ENCODE measurements at regions not wholly inside any gene's neighbourhood (a gene's known extent, or its start where the extent isn't known, plus 50 kb on each side); places are given as distances from the start of the nearest gene placed in this dataset.

DNA sequence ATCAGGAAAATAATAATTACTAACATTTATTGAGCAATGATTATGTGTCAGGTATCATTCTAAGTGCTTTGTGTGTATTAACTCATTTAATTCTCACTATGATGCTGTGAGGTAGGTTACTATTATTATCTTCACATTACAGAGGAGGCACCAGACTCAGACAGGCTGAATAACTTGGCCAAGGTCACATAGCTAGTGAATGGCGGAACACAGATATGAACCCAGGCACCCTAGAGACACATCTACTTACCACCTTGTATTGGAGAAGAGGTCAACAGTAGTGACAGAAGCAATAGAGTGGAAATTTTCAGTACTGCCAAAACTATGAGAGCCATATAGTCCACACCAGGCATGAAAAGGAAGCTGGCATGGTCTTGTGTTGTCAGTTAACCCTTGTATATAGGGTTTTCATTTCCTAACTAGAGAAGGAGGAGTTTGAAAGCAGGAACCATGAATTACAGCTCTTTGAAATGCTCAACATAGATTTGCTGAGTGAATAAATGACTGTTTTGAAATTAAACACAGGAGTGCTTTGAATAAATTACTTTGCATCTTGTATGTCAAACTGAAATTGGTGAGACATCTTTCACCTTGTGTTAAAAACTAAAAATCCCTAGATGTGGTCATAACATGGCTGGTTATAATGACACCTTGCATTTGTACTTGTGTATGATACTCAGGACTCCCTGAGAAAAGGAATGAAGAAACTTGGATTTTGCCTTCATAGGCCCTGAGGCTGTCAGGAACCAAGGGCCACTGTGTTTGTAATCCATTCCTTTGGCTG, 71.8 kb downstream of the RTL9 start:
- no peak for DNase-seq

DNA sequence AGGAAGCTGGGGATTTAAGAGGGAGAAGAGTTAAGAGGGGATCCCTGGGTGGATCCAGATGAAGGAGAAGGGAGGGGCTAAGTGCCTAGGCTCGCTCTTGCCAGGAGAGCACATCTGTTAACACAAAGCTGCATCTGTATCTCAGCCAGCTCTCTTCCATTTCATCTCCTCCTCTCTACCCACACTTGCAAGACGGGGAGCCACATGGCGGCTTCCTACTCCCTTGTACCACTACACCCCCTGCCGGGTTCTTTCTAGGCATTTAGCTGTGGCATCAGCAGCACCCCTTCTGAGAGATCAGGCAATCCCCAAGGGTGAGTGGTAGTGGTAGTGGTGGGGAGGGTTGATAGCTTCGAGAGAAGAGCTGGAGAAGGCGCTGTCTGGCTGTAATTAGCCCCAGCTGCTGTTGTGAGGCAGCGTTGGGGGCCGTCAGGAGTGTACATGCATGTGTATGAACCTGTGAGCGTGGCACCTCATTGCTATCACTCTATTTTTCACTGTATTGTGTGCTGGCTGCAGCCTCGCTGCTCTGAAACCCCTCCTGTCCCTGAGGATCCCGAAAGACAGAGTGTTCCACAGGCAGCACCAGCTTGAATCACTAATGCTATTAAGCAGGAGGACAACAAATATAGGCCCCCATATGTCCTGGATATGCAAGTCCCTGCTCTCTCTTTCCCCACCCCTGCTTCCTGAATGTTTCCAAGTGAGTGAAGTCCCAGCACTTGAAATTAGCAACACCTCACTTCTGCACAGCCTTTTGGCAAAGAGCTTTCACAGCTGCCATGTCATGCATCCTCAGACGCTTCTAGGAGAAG, 73.7 kb downstream of the RTL9 start:
- no peak for DNase-seq

DNA sequence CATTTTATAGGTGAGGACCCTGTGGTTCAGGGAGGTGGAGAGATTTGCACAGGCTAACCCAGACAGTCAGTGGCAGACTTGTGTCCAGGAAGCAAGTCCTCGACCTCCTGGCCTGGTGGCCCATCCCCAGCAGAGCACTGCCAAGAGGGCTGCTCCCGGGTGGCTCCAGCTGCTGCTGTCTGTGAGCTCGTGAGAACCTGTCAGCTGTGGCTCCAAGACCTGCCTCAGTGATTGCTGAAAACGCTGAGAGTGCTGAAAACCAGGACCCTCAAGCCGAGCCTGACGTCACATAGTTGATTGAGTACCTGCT, 74.2 kb downstream of the RTL9 start:
- no peak for DNase-seq

DNA sequence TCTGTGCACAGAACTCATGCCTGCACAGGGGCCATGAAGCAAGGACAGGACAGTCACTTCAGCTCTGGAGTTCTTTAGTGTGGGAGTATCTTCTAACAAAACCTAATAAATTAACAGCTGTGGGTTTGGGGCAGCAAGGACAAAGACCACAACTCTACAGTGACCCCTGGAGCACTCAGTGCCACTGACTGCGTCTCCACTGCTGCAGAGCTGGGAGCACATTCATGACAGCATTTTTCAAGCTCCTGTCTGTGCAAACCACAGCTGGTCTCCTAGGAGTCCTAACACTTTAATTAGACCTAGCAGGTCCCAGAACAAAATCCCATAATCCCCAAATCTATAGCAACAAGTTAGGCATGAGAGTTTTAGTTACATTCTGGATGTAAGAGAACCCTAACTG, 76.5 kb downstream of the RTL9 start:
- no peak for DNase-seq

DNA sequence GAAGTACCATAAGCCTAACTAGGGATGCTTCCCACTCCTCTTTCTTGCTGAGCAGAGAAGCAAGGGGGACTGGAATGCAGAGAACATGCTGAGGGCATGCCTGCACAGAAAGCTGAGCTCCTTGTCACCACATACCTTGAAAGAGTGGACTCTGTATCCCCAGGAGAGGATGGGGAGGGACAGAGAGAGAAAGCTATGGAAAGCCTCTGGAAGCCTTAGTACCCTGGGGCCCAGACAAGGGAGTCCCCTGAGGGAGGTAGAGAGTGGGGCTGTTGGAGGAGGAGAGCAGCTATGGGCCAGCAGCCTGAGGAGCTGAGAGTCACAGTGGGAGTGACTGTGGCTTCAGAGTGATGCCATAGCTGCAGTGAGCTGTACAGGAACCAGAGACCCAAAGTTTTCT, 77.9 kb downstream of the RTL9 start:
- DNase-seq: no peak

DNA sequence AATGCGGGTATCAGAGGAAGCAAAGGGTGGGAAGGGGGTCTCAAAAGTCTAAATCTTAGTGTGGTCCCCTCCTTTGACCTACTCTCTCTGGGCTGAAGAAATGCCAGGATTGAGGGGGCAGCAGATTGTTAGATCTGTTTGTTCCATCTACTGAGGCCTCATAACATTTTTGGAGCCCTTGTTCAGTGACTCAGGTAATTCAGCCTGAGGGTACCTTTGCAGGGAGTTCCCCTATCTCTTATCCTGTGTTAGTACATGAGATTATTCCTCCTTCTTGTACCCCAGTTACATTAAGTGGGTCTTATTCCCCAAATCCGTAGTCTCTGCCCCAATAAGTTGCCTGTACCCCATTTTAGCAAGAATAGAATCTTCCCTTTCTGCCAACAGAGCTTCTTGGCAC, 79.0 kb downstream of the RTL9 start:
- no peak for DNase-seq

DNA sequence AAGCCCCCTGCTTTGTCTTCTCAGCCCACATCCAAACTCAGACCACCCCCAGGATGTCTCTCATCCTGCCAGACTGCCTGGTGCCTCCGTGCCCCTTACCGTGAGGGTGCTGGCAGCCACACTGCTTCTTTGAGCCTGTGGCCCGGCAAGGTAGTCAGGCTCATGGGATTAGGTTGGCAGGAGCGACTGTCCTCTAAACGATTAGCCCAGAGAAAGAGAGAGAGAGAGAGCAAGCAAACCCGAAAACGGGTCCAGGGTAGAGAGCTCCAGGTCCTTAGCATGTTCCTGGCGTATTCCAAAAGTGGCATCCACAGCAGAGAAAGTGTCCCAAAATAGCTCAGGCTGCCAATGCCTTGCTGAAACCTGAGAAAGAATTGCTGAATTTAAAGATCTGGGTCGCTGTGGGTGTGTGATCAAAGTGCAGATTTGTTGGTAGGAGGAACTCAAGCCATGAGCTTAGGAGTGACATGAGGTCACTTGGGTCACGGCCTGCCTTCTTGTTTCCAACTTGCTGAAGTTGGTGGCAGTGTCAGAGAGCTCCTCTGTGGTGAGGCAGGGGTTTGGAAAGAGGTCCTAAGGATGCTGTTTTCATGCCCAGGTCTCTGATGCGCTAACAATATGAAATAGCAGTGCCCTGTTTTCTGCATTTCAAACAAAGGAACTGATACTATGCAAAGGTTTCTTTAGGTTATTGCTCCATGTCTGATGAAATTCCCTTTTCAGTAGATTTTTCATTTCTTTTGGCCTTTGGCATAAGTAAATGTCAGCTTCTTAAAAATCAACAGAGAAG, 81.6 kb downstream of the RTL9 start:
- no peak for DNase-seq

DNA sequence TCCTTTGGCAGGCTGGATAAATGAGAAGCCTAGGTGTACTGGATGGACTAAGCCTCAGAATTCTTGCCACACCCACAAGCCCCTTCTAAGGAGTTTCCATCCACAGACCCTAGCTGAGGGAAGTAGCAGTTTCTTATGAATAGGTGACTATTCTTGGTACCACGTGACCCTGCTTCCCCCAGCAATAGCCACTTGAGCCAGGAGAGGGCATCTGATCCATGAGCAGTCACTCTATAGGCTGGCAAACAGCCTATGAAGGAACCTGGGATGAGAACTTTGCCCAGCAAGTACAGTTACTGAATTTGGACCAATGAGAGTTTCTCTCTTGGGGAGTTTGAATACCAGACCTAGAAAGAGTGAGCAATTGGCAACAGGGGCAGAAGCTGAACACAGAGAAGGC, 84.0 kb downstream of the RTL9 start:
- no peak for DNase-seq

DNA sequence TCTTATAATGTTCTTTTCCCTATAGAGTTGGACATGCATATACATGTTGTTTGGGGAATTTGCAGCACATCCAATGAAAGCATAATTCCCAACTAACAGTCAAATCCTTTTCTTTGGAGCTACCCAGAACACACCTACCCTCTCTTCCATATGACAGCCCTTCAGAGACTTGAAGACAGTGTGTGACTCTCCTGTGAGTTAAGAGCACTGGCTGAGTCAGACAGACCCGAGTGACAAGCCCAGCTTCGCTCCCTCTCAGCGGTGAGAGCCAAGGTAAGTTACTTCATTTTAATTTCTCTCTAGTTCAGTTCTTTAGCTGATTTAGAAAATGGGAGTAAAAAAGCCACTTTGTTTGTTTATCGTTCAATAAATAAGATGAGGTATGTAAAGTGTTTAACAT, 86.3 kb downstream of the RTL9 start:
- DNase-seq: no peak

DNA sequence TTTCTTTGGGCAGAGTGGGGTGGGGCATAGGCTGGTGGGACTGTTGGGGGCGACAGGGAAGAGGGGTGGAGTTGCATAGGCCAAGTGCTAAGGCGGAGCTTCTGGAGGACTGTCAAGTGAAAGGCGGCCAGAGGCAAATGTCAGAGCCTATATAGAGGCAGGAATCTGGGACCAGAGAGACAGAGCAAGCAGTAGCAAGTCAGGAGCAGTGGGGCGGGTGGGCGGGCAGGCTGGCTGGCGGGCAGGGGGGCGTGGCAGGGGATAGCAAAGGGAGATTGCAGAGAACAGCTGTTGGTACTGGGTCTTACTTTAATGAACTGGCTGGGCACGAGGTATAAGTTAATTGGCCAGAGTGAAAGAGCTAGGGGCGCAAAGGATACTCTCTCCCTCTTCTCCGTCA, 89.8 kb downstream of the RTL9 start:
- no peak for DNase-seq

DNA sequence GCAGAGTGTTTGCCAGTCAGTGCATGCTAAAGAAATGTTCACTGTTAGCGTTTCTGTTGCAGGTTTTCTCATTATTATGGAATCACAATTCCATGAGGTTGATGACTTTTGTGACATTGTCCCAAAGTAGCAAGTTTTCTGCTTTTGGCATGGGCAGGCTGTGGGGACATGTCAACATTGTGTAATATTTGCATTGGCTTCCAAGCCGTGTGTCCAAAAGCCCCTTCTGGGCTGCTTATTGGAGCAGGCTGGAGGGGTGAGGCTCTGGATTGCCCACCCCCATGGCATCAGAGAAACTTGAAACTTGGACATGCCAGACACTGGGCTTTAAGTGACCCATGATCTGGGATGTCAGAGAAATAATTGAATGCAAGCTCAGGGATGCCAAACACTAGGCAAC, 90.7 kb downstream of the RTL9 start:
- no peak for DNase-seq

DNA sequence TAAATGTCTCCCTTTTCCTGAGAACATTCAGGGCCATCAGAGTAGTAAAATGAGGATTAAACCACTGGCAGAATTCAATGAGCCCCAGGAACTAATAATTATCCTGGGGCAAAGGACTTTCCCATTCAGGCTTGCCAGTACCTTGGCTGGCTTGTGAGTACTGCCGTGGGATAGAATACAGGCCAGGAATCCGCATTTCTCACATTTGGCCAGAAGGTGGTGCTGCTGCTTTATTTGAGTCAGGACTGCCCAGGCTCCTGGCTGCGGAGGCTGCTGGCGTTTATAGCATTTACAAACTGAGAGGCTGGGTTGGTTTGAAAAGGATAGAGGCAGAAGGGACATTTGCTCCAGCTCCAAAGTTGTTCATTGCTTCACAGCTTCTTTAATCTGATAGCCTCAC, 91.4 kb downstream of the RTL9 start:
- peak; percentile 82 for DNase-seq

DNA sequence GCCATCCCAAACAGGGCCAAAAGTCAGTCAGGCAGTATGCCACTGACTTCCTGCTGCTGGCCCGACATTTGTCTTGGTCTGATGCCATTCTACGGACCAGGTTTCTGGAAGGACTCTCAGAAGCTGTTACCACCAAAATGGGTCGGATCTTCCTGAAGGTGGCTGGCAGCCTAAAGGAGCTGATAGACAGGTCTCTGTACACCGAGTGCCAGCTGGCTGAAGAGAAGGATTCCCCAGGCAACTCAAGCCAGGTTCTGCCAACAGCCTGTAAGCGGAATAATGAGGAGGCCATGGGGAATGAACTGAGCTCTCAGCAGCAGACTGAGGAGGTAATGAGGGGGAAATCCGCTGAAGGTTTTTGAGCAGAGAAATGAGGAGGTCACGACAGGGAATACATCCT, 95.7 kb downstream of the RTL9 start:
- no peak for DNase-seq

DNA sequence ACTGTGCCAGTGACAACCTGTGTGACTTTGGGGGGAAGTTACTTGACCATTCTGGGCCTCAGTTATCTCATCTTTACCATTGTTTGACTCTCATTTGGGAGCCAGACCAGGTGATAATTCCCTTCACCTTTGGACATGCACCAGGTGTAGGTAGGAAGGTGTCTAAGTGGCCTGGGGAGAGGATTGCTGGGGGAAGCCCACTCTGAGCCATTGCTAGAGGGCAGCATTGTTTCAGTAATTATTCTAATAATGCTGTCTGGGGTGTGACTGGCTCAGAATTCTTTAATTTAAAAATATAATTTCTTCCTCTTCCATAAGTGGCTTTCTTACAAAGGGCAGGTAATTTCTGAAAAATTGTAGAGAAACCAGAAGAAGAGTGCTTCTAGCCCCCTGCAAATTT, 104.3 kb downstream of the RTL9 start:
- DNase-seq: no peak

DNA sequence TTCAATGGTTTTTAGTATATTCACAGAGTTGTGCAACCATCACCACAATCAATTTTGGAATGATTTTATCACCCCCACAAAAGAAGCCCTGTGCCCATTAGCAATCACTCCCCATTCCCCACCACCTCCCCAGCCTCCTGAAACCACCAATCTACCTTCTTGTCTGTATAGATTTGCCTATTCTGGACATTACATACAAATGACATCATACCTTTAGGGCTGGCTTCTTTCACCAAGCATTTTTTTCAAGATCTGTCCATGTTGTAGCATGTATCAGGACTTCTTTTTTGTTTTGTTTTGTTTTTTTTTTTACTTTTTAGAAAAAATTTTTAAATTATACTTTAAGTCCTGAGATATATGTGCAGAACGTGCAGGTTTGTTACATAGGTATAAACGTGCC, 108.1 kb downstream of the RTL9 start:
- DNase-seq: no peak

DNA sequence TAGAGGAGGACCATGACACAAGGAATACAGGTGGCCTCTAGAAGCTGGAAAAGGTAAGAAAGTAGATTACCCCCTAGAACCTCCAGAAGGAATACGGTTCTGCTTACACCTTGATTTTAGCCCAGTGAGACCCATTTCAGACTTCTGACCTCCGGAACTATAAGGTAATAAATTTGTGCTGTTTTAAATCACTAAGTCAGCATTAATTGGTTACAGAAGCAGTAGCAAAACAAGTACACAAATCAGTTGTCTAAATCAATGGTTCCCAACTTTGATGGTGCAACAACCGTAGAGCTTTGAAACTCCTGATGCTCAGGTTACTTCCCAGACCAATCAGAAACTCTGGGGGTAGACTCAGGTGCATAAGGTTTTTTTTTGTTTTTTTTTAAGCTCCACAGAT, 113.6 kb downstream of the RTL9 start:
- no peak for DNase-seq

DNA sequence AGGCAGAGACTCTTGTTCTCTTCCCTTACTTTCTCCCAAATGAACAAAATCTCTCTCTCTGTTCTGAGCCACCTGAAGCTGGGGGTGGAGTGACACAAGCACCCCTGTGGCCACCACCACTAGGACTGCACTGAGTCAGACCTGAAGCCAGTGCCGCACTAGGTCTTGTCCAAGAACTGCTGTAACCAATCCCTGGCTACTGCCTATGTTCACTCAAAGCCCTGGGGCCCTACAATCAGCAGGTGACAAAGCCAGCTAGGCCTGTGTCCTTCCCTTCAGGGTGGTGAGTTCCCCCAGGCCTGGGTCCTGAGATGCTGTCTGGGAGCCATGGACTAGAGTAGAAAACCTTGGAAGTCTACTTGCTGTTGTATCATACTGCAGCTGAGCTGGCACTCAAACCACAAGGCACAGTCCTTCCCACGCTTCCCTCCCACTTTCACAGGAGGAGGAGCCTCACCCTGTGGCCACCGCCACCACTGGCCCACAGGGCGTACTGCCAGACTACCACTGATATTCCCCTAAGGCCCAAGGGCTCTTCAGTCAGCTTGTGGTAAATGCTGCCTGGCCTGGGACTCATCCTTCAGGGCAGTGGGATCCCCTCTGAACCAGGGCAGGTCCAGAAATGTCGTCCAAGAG, 119.1 kb downstream of the RTL9 start:
- DNase-seq: no peak

DNA sequence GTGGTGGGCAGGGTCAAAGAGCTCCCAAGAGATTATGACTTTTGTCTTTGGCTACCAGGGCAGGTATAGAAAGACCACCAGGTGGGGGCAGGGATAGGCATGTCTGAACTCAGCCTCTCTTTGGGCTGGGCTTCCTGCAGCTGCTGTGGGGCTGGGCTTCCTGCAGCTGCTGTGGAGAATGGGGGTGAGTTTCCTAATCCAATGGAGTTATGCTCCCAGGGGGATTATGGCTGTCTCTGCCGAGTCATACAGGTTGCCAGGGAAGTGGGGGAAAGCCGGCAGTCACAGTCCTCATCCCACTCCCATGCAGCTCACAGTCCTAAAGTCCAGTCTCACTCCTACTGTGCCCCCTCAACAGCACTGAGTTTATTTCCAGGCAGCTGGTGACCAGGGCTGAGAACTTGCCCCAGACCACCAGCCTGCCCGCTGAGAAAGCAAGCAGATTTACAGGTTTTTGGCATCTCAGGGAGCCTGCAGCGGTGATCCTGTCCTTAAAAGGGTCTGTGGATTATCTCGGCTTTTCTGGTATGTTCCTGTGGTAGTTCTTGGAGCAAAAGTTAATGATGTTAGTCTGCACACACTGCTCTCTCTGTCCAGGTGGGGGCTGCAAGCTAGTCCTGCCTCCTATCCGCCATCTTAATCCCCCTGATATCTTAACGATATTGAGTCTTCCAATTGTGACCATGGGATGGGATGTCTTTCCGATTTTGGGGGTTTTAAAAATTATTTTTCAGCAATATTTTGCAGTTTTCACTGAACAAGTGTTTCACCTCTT, 133.4 kb downstream of the RTL9 start:
- no peak for DNase-seq

DNA sequence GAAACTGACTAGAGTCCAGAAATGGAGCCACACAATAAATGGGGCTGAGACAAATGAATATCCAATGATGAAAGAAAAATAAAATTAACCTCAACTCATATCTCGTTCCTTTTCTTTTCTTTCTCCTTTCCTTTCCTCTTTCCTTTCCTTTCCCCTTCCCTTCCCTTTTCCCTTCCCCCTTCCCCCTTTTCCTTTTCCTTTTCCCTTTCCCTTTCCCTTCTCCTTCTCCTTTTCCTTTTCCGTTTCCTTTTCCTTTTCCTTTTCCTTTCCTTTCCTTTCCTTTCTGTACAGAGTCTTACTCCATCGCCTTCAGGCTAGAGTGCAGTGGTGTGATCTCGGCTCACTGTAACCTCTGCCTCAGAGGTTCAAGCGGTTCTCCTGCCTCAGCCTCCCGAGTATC, 146.3 kb downstream of the RTL9 start:
- no peak for DNase-seq

DNA sequence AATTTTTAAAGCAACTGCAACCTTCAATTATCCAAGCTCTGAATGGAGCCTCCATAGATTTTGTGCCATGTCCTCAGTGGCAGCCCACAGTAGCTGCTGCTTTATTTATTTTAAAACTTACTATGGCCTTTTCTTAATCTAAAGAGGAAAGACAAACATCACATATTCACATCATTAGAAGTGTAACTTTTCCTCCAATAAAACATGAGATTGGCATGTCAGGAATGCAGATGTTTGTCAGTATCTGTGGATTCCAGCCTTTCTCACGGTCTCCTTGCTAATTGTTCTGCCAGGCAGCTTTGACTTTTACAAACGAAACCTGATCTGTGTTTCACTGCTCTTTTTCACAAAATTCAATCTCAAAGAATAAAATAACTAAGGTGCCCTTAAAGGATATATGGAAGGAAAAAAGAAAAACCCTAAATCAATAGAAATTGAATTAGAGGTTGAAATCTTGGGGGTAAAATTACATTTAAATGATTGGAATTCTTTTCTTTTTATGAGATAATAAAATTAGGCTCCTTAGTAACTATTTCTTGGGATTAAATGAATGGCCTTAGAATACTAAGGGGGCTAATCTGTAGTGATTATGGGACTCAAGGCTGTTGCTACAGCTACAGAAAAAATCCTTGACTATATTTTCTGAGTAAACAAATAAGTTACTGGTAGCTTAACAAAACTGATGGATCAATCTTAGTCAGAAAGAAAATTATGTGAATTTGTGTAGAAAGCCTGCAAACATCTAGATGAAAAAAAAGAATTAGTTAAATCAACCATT, 151.3 kb downstream of the RTL9 start:
- no peak for DNase-seq

DNA sequence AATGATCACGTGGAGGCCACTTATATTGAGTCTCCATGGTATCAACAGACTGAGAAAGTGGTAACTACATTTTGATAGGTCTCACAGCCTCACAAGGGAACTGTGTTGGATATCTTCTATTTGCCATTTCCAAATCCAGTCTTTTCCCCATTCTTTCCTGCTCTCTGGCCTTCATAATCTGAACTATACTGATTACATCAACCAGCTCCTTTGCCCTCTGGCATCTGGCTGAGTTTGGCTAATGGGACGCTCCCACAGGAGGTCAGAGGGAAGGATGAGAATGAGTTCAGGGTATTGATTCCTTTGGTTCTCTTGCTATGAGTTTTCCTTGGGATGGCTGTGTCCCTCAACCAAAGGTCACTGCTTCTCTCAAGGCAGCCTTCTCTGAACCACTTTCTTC, 152.6 kb downstream of the RTL9 start:
- DNase-seq: no peak
